Spleen (tissue), 11 donors: ENCODE measurements at regions not wholly inside any gene's neighbourhood (a gene's known extent, or its start where the extent isn't known, plus 50 kb on each side); places are given as distances from the start of the nearest gene placed in this dataset.

ENCODE experiments used
- DNase-seq: peaks from one replicate; pipeline ENCODE4 v3.0.0-alpha.2; 2020
- H3K27ac ChIP-seq, 8 donors: fragments of 200-600 bp; sonication (generic) in 7 of 8; 1 replicate in 4 of 8; 2 replicates in 4 of 8; pipeline versions ENCODE4 v1.5.0 to v1.8.0; 2016 to 2021; ENCODE audit warnings: inconsistent platforms in 4 of 8, mild to moderate bottlenecking in 4 of 8, moderate library complexity in 1 of 8
- H3K27me3 ChIP-seq, 7 donors: fragments of 200-600 bp; sonication (generic) in 6 of 7; replicated peaks in 1 of 7; 1 replicate in 4 of 7; 2 replicates in 3 of 7; pipeline versions ENCODE4 v1.5.0 to v1.8.0; 2016 to 2021; ENCODE audit warnings: inconsistent platforms in 3 of 7, mild to moderate bottlenecking in 1 of 7
- H3K36me3 ChIP-seq, 6 donors: fragments of 200-600 bp; sonication (generic) in 5 of 6; 1 replicate in 4 of 6; 2 replicates in 2 of 6; pipeline versions ENCODE4 v1.5.0 to v1.8.0; 2016 to 2021; ENCODE audit warnings: inconsistent platforms in 2 of 6
- H3K4me1 ChIP-seq, 6 donors: fragments of 200-600 bp; sonication (generic) in 5 of 6; 1 replicate in 3 of 6; 2 replicates in 3 of 6; pipeline versions ENCODE4 v1.5.0 to v1.8.0; 2016 to 2021; ENCODE audit warnings: inconsistent platforms in 3 of 6
- H3K4me3 ChIP-seq, 8 donors: fragments of 200-600 bp; sonication (generic) in 7 of 8; 1 replicate in 4 of 8; 2 replicates in 4 of 8; pipeline versions ENCODE4 v1.5.0 to v1.8.0; 2016 to 2021; ENCODE audit warnings: inconsistent platforms in 4 of 8, mild to moderate bottlenecking in 4 of 8, moderate library complexity in 2 of 8
- H3K9me3 ChIP-seq, 8 donors: fragments of 200-600 bp; sonication (generic) in 7 of 8; 1 replicate in 4 of 8; 2 replicates in 4 of 8; pipeline versions ENCODE4 v1.5.0 to v1.8.0; 2016 to 2021; ENCODE audit warnings: inconsistent platforms in 4 of 8
- CTCF ChIP-seq, 11 experiments: fragments of 200-600 bp in 7 of 11; fragments of 450-650 bp in 4 of 11; sonication (generic) in 4 of 11; IDR thresholded peaks in 8 of 11; conservative IDR thresholded peaks in 3 of 11; 1 replicate in 7 of 11; 2 replicates in 4 of 11; pipeline versions ENCODE4 v1.4.0 to v1.8.0; 2016 to 2021; ENCODE audit warnings: antibody characterized with exemption in 11 of 11, inconsistent platforms in 4 of 11, mild to moderate bottlenecking in 1 of 11
- POLR2A ChIP-seq, 3 donors: fragments of 450-650 bp; IDR thresholded peaks; one replicate each; pipeline ENCODE4 v1.5.1; 2017; ENCODE audit warnings: antibody characterized with exemption in 3 of 3, mild to moderate bottlenecking in 1 of 3
- POLR2AphosphoS5 ChIP-seq, 3 donors: sonication (generic); formaldehyde crosslinking; IDR thresholded peaks; one replicate each; pipeline ENCODE4 v1.5.1; 2017; ENCODE audit warnings: antibody characterized with exemption in 3 of 3
- WGBS, 5 donors: extraction: QIAGEN DNeasy Blood & Tissue Kit in 3 of 5; methylation state at CpG; one replicate each; pipeline versions ENCODE4 v1.1.5 to v1.1.7; 2013 to 2018; 5-methylcytosine and 5-hydroxymethylcytosine counted together
- intact Hi-C: fragments of 100-400 bp; cut with DNase I; formaldehyde crosslinking; loops from one replicate; pipeline ENCODE4 v1.15.0; 2023; ENCODE audit warnings: low total_unique reads
- donor health status: healthy with polysubstance abuse.
- donor health status: DM: no; HTN: no; CAD: no; lungs with moderate emphysema.
- donor health status: DM: no; HTN: no; CAD: no.
- donor health status: Bipolar disorder and iron deficiency.
- donor health status: healthy.
- donor health status: DM: no; HTN: no; CAD: no.
- donor health status: DM: yes; HTN: yes; CAD: no.

DNA sequence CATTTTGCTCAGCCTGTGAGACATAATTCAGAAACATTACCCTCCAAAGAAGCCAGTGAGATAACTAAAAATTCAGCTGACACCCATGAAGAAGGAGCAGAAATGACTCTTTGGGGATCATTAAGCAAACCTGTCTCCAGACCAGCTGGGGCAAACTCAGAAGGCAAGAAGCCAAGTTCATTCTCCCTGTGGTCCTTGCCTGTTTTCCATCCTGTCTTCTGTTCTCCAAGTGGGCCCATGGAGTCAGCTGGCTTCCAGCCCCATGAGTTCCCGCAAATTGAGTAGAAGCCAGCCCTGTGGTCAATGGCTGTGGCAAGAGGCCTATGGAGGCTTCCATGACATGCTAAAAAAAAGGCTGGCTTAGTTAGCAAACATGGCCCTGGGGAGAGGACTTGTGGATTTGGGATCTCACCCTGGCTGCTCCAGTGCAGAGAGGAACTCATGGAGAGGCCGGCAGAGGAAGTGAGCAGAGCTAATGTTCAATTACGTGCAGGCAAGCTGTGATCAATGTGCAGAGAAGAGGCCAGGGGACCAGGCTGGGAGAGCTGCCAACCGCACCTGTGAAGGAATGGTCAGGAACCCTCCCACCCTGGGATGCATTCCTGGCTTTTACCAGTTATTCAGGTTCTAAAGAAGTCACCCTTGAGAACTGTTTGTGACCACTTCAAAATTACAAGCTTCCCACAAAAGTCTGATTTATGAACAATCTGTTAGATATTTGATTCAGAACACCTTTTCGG, 229.1 kb downstream of the TSHZ3 start:
- H3K4me3 ChIP-seq: no peak overlapping the region
- H3K27me3 ChIP-seq: no peaks in the 10 kb centered on the region
- TF ChIP-seq CTCF (IDR thresholded peaks at IDR 0.05 in 8 of 11, conservative IDR thresholded peaks at IDR 0.05 in 3 of 11) (no peak), POLR2A (IDR thresholded peaks at IDR 0.05) (no peak), POLR2AphosphoS5 (IDR thresholded peaks at IDR 0.05) (no peak)
- 89 to 96% (median 92%) methylated on average over 5 of the region's 5 CpGs for WGBS, 5 donors
- no peak for DNase-seq
- no peaks in the 10 kb centered on the region for H3K36me3 ChIP-seq
- intact Hi-C loops: no loop called here
- H3K4me1 ChIP-seq: peaks cover 0 to 8% (median 0%) of the 10 kb centered on the region in 6 donors
- no peaks in the 10 kb centered on the region for H3K9me3 ChIP-seq
- H3K27ac ChIP-seq: no peak overlapping the region

- intact Hi-C loops: no loop called here
- Histone ChIP-seq H3K4me3 (no peak overlapping the region), H3K36me3 (no peaks in the 10 kb centered on the region), H3K27ac (no peak overlapping the region), H3K4me1 (peaks cover 0 to 8% (median 0%) of the 10 kb centered on the region in 6 donors), H3K27me3 (no peaks in the 10 kb centered on the region), H3K9me3 (no peaks in the 10 kb centered on the region)
- TF ChIP-seq POLR2AphosphoS5 (IDR thresholded peaks at IDR 0.05): no peak
- no peak for TF ChIP-seq CTCF (IDR thresholded peaks at IDR 0.05 in 8 of 11, conservative IDR thresholded peaks at IDR 0.05 in 3 of 11)
- TF ChIP-seq POLR2A (IDR thresholded peaks at IDR 0.05): no peak
- DNase-seq: no peak
- 62 to 78% (median 77%) methylated on average over 4 of the region's 4 CpGs for WGBS, 5 donors
These were observed 230.2 kb downstream of the TSHZ3 start for GRCh38 chr19:31118986-31119385.

DNA sequence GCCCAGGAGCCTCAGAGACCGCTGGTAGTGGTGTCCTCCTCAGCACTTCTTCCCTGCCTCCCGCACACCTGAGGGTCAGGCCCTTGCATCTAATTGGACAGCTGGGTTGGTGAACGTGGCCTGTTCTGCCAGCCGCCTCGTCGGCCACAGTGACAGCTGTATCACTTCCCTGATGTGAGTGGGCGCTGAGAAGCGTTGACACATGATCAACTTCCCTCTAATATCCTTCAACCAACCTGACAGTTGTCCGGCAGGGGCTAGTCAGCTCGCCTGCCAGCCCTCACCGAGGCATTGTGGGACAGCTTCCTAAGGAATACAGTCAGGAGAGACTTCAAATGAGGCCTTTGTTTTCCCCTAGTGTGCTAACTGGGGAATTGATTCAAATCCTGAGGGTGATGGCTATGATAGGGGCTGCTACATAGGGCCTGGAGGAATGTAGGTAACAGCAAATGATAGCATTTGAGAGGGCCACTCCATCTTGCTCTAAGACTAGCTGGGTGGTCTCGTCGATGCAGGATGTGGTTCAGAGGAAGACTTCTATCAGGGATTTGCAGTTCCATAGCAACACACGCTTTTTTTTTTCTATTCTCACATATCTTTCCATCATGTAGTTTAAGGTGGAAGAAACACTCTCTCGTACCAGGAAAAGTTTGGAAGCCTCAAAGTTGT, 230.8 kb downstream of the TSHZ3 start:
- intact Hi-C loops: no loop called here
- no peak for DNase-seq
- no peak overlapping the region for H3K27ac ChIP-seq
- no peaks in the 10 kb centered on the region for H3K9me3 ChIP-seq
- H3K27me3 ChIP-seq: no peaks in the 10 kb centered on the region
- H3K4me3 ChIP-seq: no peak overlapping the region
- H3K36me3 ChIP-seq: no peaks in the 10 kb centered on the region
- TF ChIP-seq POLR2AphosphoS5 (IDR thresholded peaks at IDR 0.05) (no peak), CTCF (IDR thresholded peaks at IDR 0.05 in 8 of 11, conservative IDR thresholded peaks at IDR 0.05 in 3 of 11) (no peak), POLR2A (IDR thresholded peaks at IDR 0.05) (no peak)
- peaks cover 0 to 8% (median 0%) of the 10 kb centered on the region in 6 donors for H3K4me1 ChIP-seq
- 48 to 62% (median 52%) methylated on average over 15 of the region's 15 CpGs for WGBS, 5 donors

GRCh38 chr19:31114585-31114984, 234.7 kb downstream of the TSHZ3 start:
- Histone ChIP-seq H3K4me1 (peaks cover 0 to 12% (median 4%) of the 10 kb centered on the region in 6 donors), H3K36me3 (no peaks in the 10 kb centered on the region), H3K4me3 (no peak overlapping the region), H3K27me3 (peaks cover 0 to 4% (median 0%) of the 10 kb centered on the region in 7 donors), H3K9me3 (no peaks in the 10 kb centered on the region), H3K27ac (no peak overlapping the region)
- DNase-seq: no peak
- no peak for TF ChIP-seq POLR2AphosphoS5 (IDR thresholded peaks at IDR 0.05)
- TF ChIP-seq POLR2A (IDR thresholded peaks at IDR 0.05): no peak
- TF ChIP-seq CTCF (IDR thresholded peaks at IDR 0.05 in 8 of 11, conservative IDR thresholded peaks at IDR 0.05 in 3 of 11): no peak
- intact Hi-C loops: no loop called here
